GM12891 (cell line): ENCODE measurements at regions not wholly inside any gene's neighbourhood (a gene's known extent, or its start where the extent isn't known, plus 50 kb on each side); places are given as distances from the start of the nearest gene placed in this dataset.

ENCODE experiments used
- DNase-seq: peaks from one replicate; pipeline ENCODE4 v3.0.0; 2011; ENCODE audit warnings: low spot score; ENCODE audit not compliant: insufficient read length
- FAIRE-seq: peaks from 2 replicates; lab custom pipeline; 2011; peaks lifted over from hg19 to GRCh38; lab: Jason Lieb, UNC
- PAX5 ChIP-seq: IDR thresholded peaks from 2 replicates; pipeline ENCODE4 v1.6.1; 2011; ENCODE audit warnings: low read length, moderate library complexity, mild to moderate bottlenecking; ENCODE audit not compliant: insufficient read depth, severe bottlenecking
- POLR2A ChIP-seq: IDR thresholded peaks from 2 replicates; pipeline ENCODE4 v1.6.1; 2011; ENCODE audit warnings: low read depth, low read length, control low read depth
- POLR2AphosphoS5 ChIP-seq: IDR thresholded peaks from 2 replicates; pipeline ENCODE4 v1.6.1; 2011; ENCODE audit warnings: low read depth, low read length, control low read depth
- POU2F2 ChIP-seq: IDR thresholded peaks from 2 replicates; pipeline ENCODE4 v1.6.1; 2011; ENCODE audit warnings: low read depth, mild to moderate bottlenecking, control low read depth, low read length, moderate library complexity
- SPI1 ChIP-seq: IDR thresholded peaks from 2 replicates; pipeline ENCODE4 v1.6.1; 2011; ENCODE audit warnings: low read depth, low read length, control low read depth
- TAF1 ChIP-seq: IDR thresholded peaks from 2 replicates; pipeline ENCODE4 v1.6.1; 2011; ENCODE audit warnings: low read depth, low read length, control low read depth

DNA sequence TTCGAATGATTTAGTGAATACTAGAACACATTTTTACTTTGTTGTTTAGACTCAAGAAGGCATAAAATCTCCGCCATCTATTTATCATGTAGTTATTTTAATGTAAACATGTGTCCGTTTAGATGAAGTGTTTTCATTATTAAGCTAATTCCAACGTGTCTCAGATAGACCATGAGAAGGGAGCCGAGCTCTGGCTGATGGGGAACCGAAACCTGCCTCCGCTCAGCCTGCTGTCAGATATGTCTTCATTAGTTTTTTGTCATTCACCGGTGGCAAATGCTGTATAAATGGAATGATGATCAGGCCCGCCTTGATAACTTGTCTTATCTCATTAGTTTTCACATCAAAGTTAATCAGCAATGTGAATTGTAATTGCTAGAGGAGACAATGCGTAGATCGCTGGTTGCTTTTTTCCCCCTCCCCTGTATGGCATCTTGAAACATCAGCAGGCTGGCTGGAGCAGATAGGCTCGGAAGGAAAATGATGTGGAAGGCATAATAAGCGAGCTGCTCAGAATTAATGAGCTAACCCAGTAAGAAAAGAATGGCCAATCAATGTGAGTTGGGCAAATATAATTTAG, 136.4 kb downstream of the LINC00237 start:
- FAIRE-seq: no peak
- DNase-seq: no peak
- TF ChIP-seq TAF1 (no peak), POLR2A (no peak), PAX5 (no peak), SPI1 (no peak), POU2F2 (no peak), POLR2AphosphoS5 (no peak)

DNA sequence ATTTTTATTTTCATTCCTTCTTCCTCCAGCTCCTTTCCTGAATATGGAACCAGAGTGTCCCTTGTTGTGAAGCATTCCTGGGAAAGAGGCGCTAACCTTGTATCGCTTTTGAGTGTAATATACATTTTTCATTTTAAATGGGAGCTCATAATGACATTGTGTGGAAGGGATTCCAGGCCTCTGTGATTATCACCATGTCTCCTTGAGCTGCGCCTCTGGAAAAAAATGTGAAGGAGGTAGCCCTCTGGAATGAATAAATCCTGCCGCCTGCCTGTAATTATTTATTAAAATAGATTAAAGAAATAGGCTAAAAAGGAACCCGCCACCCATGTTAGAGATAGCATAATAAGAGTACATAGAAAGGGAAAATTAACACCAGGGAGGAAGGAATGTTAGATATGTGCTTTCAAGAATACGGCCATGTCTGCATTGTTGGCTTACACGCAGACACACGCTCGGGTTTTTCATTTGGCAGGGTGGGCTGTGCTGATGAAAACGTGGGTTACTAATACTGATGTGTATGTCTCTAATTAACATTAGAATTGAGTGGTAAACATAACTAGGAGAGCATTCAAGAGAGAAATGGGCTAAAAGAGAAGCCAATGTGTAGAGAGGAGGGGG, 138.5 kb downstream of the LINC00237 start:
- no peak for DNase-seq
- TF ChIP-seq SPI1: no peak
- FAIRE-seq: no peak

DNA sequence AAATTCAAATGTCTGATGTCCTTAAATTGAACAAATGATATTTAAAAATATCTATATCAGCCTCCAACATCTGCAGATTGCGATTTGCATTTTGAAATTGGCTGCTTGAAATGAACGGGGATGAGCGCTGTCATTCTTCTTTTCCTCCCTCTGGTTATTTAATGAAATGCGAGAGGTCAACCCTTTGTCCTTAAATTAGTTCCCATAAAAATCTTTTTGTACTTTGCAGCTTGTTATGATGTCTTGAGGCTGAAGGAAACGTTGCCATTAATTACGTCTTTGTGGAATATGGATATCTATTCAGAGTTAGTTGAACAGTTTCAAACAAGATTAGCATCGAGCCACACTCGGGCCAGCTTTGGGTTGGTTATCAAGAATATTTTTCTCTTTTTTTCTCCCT, 140.0 kb downstream of the LINC00237 start:
- no peak for FAIRE-seq
- TF ChIP-seq POU2F2 (no peak), POLR2A (no peak), PAX5 (no peak), POLR2AphosphoS5 (no peak), SPI1 (no peak), TAF1 (no peak)

DNA sequence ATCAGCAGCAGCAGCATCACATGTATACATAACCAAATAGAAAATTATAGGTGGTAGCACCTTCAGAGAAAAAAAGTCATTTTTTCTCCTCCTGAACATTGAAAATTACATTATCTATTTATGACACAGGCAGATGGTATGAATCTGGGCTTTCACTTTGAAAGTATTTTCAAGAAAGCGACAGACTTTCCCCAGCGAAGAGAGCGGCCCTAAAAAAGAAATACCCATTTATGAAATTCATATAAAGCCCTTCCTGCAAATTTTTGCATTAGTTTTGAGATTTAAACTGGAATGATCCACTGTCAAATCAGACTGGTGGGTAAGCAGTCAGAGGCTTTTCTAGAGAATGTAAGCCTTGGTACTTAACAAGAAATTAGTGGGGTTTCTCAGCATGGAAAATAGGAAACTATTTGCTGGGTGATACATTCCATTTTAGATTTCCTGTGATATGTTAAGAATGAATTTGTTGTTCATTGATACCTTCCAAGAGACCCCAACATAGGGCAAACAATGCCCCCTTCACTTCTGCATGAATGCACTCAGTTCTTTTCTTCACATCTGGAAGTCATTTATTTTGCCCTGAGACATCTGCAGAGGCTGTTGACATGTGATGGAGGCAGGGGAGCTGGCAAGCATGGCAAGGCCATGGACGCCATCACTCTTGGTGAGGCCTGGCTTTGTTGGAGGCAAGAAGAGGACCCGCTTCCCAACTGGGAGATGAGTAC, 147.0 kb downstream of the LINC00237 start:
- DNase-seq (no peak), FAIRE-seq (no peak)
- no peak for TF ChIP-seq SPI1
- TF ChIP-seq POU2F2: no peak
- TF ChIP-seq PAX5: no peak
- TF ChIP-seq TAF1: no peak
- no peak for TF ChIP-seq POLR2AphosphoS5
- TF ChIP-seq POLR2A: no peak

More for the DNA sequence above, 140.0 kb downstream of the LINC00237 start:
- DNase-seq: no peak

DNA sequence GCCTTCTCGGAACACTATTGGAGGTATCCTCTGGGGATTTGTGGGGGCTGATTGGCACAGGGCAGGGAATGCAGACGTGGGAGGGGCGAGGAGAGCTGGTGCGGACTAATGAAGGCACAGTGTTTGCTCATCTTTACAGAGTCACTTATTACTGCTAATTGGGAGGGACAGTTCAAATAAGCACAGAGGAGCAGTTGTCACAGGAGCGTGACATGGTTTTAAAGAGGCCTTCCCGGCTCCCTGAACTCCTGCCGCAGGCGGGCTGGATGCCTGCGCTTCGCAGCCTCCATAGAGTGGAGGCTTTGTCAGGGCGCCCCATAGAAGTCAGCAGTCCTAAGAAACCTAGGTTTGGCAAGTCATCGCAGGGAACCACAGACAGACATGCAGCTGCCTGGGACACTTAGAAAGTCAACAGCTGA, 149.6 kb downstream of the LINC00237 start:
- DNase-seq (no peak), FAIRE-seq (no peak)
- TF ChIP-seq POLR2A: no peak
- no peak for TF ChIP-seq SPI1
- no peak for TF ChIP-seq POLR2AphosphoS5
- no peak for TF ChIP-seq POU2F2
- TF ChIP-seq TAF1: no peak

DNA sequence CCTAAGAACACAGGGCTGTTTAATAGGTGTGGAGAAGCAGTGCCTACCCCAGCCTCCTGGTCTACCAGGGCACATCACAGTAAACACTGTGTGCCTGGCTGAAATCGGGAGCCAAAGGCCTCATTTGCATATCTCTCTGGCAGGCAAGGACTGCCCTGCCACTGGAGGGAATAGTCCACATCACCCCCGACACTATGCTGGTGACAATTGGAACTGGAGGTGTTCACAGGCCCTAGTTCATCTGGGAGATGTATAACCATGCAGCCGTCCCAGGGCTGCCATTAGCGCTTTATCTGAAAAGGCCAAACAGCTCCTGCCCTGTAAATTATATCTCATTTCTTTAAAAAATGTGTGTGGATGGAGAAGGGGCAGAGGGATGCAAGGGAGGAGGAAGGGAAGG, 150.3 kb downstream of the LINC00237 start:
- FAIRE-seq (no peak), DNase-seq (no peak)
- TF ChIP-seq POU2F2 (no peak), PAX5 (no peak), SPI1 (no peak), POLR2A (no peak), TAF1 (no peak), POLR2AphosphoS5 (no peak)

DNA sequence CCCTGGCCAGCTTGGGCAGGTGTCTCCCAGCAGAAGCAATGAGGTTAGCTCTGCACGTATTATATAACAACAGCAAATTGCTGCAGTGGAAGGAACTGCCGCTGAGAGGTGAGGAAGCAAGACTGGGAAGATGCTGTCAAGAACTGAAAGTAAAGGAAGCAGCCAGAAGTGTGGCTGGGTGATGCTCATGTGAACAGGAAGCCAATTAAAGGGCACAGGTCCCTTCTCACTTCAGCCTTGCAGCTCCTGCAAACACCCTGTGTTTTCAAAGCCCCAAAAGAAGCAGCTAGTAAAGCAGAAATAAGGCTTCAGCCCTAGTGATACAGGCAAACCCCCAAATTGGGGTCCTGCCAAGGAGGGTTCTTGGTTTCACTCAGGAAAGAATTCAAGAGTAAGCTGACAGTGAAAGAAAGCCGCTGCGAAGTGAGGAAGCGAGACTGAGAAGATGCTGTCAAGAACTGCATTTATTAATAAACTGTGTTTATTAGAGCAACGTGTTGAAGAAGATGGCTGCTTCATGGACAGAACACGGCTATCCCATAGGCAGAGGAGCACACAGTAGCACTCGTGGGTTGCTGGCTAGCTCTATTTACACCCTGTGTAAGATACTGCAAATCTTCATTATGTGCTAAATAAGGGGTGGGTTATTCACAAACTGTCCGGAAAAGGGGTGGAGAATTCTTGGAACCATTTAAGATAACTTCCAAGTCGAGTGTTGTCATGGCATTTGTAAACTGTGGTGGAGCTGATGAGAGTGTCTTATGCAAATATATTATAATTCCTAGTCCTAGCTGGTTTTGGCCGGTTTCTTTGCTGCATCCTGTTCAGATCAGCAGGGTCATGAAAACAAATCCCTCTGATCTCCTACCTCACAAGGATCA, 152.2 kb downstream of the LINC00237 start:
- no peak for FAIRE-seq
- no peak for TF ChIP-seq POLR2A
- no peak for TF ChIP-seq POU2F2
- TF ChIP-seq POLR2AphosphoS5: no peak
- no peak for TF ChIP-seq TAF1
- TF ChIP-seq SPI1: no peak
- TF ChIP-seq PAX5: no peak
- no peak for DNase-seq

DNA sequence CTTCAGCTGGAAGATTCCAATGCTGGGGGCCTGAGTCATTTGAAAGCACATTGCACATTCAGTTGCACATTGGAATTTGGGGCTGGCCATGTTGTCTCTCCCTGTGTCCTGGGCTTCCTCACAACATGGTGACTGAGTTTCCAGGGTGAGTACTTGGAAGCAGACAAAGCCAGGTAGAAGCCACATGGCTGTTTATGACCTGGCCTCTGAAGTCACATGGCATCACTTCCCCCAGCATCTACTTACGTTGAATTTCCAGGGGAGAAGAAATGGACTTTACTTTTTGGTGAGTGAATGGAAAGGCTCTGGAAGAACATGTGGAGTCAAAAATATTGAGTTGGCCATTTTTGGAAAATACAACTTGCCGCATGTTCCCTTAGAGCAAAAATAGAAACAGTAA, 155.5 kb downstream of the LINC00237 start:
- no peak for DNase-seq
- FAIRE-seq: no peak
- no peak for TF ChIP-seq POLR2A
- no peak for TF ChIP-seq POLR2AphosphoS5
- no peak for TF ChIP-seq TAF1
- TF ChIP-seq PAX5: no peak
- no peak for TF ChIP-seq POU2F2
- no peak for TF ChIP-seq SPI1

DNA sequence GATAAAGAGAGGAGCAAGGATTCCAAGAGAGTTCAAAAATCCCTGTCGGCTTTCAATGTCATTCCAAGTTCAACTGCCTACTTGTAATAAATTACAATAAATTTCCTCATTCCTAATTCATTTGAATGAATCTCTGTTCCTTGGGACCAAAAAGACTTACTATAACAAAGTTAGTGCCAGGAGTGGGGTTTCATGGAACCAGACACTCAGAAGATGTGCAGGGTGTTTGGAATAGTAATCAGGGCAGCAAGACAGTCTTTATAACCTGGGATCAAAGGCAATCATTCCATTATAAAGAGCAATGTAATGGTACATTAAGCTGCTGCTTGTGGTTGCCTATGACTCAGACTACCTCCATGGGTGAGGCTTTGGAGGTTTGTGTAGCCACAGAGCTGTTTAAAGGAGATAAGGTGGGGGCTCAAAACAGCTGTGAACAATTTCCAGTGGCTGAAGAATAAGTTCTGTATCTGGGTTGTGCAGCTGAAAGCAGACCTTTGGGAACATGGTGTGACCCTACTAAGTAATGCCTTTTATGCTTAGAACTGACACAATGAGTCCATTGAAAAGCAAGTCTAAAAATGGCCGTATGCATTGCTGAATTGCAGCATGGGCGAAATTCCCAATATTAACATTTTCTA, 159.9 kb downstream of the LINC00237 start:
- no peak for DNase-seq
- TF ChIP-seq POLR2A: no peak
- TF ChIP-seq TAF1: no peak
- TF ChIP-seq PAX5: no peak
- TF ChIP-seq POU2F2: no peak
- TF ChIP-seq SPI1: no peak
- no peak for TF ChIP-seq POLR2AphosphoS5
- FAIRE-seq: no peak
